ENCODE measurements at regions not wholly inside any gene's neighbourhood (a gene's known extent, or its start where the extent isn't known, plus 50 kb on each side); places are given as distances from the start of the nearest gene placed in this dataset.

- H3K9me3 ChIP-seq (ENCODE audit: control insufficient read depth, low read depth, low read length) = no peaks in the 10 kb centered on the region
- no peaks in the 10 kb centered on the region for H3K36me3 ChIP-seq (ENCODE audit: control insufficient read depth in 2 of 2, extremely low read depth in 1 of 2, insufficient read depth in 2 of 2, low read length in 2 of 2)
- no peak overlapping the region for H3K27ac ChIP-seq (ENCODE audit: control insufficient read depth, insufficient read depth, low read length)
- no peak overlapping the region for H3K4me2 ChIP-seq (ENCODE audit: control insufficient read depth, extremely low read depth, insufficient read depth, low read depth, low read length)
- TF ChIP-seq, protein P1, sequence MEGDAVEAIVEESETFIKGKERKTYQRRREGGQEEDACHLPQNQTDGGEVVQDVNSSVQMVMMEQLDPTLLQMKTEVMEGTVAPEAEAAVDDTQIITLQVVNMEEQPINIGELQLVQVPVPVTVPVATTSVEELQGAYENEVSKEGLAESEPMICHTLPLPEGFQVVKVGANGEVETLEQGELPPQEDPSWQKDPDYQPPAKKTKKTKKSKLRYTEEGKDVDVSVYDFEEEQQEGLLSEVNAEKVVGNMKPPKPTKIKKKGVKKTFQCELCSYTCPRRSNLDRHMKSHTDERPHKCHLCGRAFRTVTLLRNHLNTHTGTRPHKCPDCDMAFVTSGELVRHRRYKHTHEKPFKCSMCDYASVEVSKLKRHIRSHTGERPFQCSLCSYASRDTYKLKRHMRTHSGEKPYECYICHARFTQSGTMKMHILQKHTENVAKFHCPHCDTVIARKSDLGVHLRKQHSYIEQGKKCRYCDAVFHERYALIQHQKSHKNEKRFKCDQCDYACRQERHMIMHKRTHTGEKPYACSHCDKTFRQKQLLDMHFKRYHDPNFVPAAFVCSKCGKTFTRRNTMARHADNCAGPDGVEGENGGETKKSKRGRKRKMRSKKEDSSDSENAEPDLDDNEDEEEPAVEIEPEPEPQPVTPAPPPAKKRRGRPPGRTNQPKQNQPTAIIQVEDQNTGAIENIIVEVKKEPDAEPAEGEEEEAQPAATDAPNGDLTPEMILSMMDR (optimal IDR thresholded peaks at IDR 0.05 in 1 of 3, IDR thresholded peaks at IDR 0.05 in 1 of 3, conservative IDR thresholded peaks at IDR 0.05 in 1 of 3; ENCODE audit: extremely low read depth in 1 of 3, insufficient read depth in 2 of 3, low read length in 3 of 3) = no peak
- no peak for TF ChIP-seq EZH2 (IDR thresholded peaks at IDR 0.05; ENCODE audit: low read length)
- H3K9ac ChIP-seq (ENCODE audit: control insufficient read depth, extremely low read depth, insufficient read depth, low read length) = no peak overlapping the region
- dilution Hi-C loops (cut with MboI; ENCODE audit: extremely low pct_ligation_motif_present, low sequenced_read_pairs) = no loop called here
- FAIRE-seq (no peak), DNase-seq (ENCODE audit: low read depth, low spot score) (no peak)
- H4K20me1 ChIP-seq (ENCODE audit: control insufficient read depth, extremely low read depth, insufficient read depth, low read length) = no peaks in the 10 kb centered on the region
- H3K4me1 ChIP-seq (ENCODE audit: control insufficient read depth, extremely low read depth, insufficient read depth, low read length) = no peaks in the 10 kb centered on the region
- no peaks in the 10 kb centered on the region for H3K9me1 ChIP-seq (ENCODE audit: control insufficient read depth, extremely low read depth, insufficient read depth, low read length)
- no peaks in the 10 kb centered on the region for H3K27me3 ChIP-seq (ENCODE audit: control insufficient read depth, extremely low read depth, insufficient read depth, low read length)
- no peak overlapping the region for H3K4me3 ChIP-seq (ENCODE audit: control insufficient read depth in 2 of 3, extremely low read depth in 1 of 3, insufficient read depth in 2 of 3, low read depth in 1 of 3, low read length in 3 of 3)
- H2AFZ ChIP-seq (ENCODE audit: control insufficient read depth, low read length) = no peak overlapping the region
- H3K79me2 ChIP-seq (ENCODE audit: control insufficient read depth, insufficient read depth, low read length) = no peaks in the 10 kb centered on the region
These were observed 183.9 kb upstream of the WDR11 start for GRCh38 chr10:120667276-120667675.

DNA sequence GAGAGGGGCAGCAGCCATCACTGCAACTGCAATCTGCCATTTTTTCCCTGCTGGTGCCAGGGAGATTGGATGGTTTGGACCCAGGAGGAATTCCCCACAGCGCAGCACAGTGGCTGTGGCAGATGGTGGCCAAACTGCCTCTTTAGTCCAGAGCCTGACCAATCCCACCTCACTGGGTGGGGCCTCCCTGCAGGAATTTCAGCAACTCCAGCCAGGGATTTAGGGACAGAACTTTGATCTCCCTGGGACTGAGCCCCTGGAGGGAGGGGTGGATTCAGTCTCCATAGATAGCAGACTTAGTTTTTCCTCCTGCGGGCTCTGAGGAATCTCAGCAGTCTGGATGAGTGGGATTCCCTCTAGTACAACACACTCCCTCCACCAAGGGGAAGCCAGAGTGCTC lies 179.7 kb upstream of the WDR11 start:
- TF ChIP-seq EZH2 (IDR thresholded peaks at IDR 0.05; ENCODE audit: low read length) = no peak
- TF ChIP-seq, protein P1 (optimal IDR thresholded peaks at IDR 0.05 in 1 of 3, IDR thresholded peaks at IDR 0.05 in 1 of 3, conservative IDR thresholded peaks at IDR 0.05 in 1 of 3; ENCODE audit: extremely low read depth in 1 of 3, insufficient read depth in 2 of 3, low read length in 3 of 3) = no peak
- no peaks in the 10 kb centered on the region for H3K36me3 ChIP-seq (ENCODE audit: control insufficient read depth in 2 of 2, extremely low read depth in 1 of 2, insufficient read depth in 2 of 2, low read length in 2 of 2)
- no peak overlapping the region for H3K9ac ChIP-seq (ENCODE audit: control insufficient read depth, extremely low read depth, insufficient read depth, low read length)
- no peaks in the 10 kb centered on the region for H3K79me2 ChIP-seq (ENCODE audit: control insufficient read depth, insufficient read depth, low read length)
- no peak for FAIRE-seq
- H3K27me3 ChIP-seq (ENCODE audit: control insufficient read depth, extremely low read depth, insufficient read depth, low read length) = no peaks in the 10 kb centered on the region
- H4K20me1 ChIP-seq (ENCODE audit: control insufficient read depth, extremely low read depth, insufficient read depth, low read length) = no peaks in the 10 kb centered on the region
- no peaks in the 10 kb centered on the region for H3K4me1 ChIP-seq (ENCODE audit: control insufficient read depth, extremely low read depth, insufficient read depth, low read length)
- no peaks in the 10 kb centered on the region for H3K9me3 ChIP-seq (ENCODE audit: control insufficient read depth, low read depth, low read length)
- H3K9me1 ChIP-seq (ENCODE audit: control insufficient read depth, extremely low read depth, insufficient read depth, low read length) = no peaks in the 10 kb centered on the region
- dilution Hi-C loops (cut with MboI; ENCODE audit: extremely low pct_ligation_motif_present, low sequenced_read_pairs) = no loop called here
- no peak overlapping the region for H3K4me2 ChIP-seq (ENCODE audit: control insufficient read depth, extremely low read depth, insufficient read depth, low read depth, low read length)
- no peak for DNase-seq (ENCODE audit: low read depth, low spot score)
- no peak overlapping the region for H3K27ac ChIP-seq (ENCODE audit: control insufficient read depth, insufficient read depth, low read length)
- no peak overlapping the region for H3K4me3 ChIP-seq (ENCODE audit: control insufficient read depth in 2 of 3, extremely low read depth in 1 of 3, insufficient read depth in 2 of 3, low read depth in 1 of 3, low read length in 3 of 3)
- no peak overlapping the region for H2AFZ ChIP-seq (ENCODE audit: control insufficient read depth, low read length)
